GM23338 (cell line): ENCODE measurements at regions not wholly inside any gene's neighbourhood (a gene's known extent, or its start where the extent isn't known, plus 50 kb on each side); places are given as distances from the start of the nearest gene placed in this dataset.

Experiments
- ATAC-seq: fragments of 200-7000 bp; cut with Tn5 transposase; 3 replicates; pipeline ENCODE4 v1.9.1; 2020
- DNase-seq: peaks from one replicate; pipeline ENCODE4 v3.0.0-alpha.2; 2015; ENCODE audit warnings: low spot score
- H2AFZ ChIP-seq: fragments of 200-600 bp; sonication (generic); 2 replicates; pipeline ENCODE4 v1.8.0; 2016; ENCODE audit warnings: antibody characterized with exemption, mild to moderate bottlenecking, moderate library complexity
- H3F3A ChIP-seq: fragments of 200-600 bp; sonication (generic); replicated peaks from 2 replicates; pipeline ENCODE4 v1.8.0; 2017; ENCODE audit warnings: antibody characterized with exemption, mixed run types, low read depth
- H3K27ac ChIP-seq: fragments of 200-600 bp; sonication (generic); 2 replicates; pipeline ENCODE4 v1.6.1; 2016; ENCODE audit warnings: low read depth
- H3K27me3 ChIP-seq: fragments of 200-600 bp; sonication (generic); 2 replicates; pipeline ENCODE4 v1.8.0; 2016; ENCODE audit warnings: mild to moderate bottlenecking, mixed run types, moderate library complexity; ENCODE audit not compliant: insufficient read depth
- H3K36me3 ChIP-seq: fragments of 200-600 bp; sonication (generic); 2 replicates; pipeline ENCODE4 v1.8.0; 2016; ENCODE audit warnings: mild to moderate bottlenecking; ENCODE audit not compliant: insufficient read depth
- H3K4me1 ChIP-seq: fragments of 200-600 bp; sonication (generic); 2 replicates; pipeline ENCODE4 v1.8.0; 2016; ENCODE audit warnings: mild to moderate bottlenecking, moderate library complexity; ENCODE audit not compliant: insufficient read depth
- H3K4me2 ChIP-seq: fragments of 200-600 bp; sonication (generic); 2 replicates; pipeline ENCODE4 v1.7.1; 2017; ENCODE audit warnings: mixed run types
- H3K4me3 ChIP-seq: fragments of 200-600 bp; sonication (generic); 2 replicates; pipeline ENCODE4 v1.6.1; 2016; ENCODE audit warnings: mixed run types
- H3K79me2 ChIP-seq: fragments of 200-600 bp; sonication (generic); replicated peaks from 2 replicates; pipeline ENCODE4 v1.8.0; 2017; ENCODE audit warnings: mild to moderate bottlenecking; ENCODE audit not compliant: insufficient read depth
- H3K9me2 ChIP-seq: fragments of 200-600 bp; sonication (generic); 2 replicates; pipeline ENCODE4 v1.8.0; 2017; ENCODE audit not compliant: insufficient read depth
- H4K20me1 ChIP-seq: fragments of 200-600 bp; sonication (generic); replicated peaks from 2 replicates; pipeline ENCODE4 v1.8.0; 2017; ENCODE audit warnings: mild to moderate bottlenecking; ENCODE audit not compliant: insufficient read depth
- H3K27ac Mint-ChIP-seq: 2 replicates; pipeline ENCODE4 v1.8.0; 2020; ENCODE audit warnings: inconsistent platforms, mild to moderate bottlenecking, moderate library complexity, mixed read lengths
- H3K27me3 Mint-ChIP-seq: 3 replicates; pipeline ENCODE4 v1.8.0; 2022; ENCODE audit warnings: low read depth, mild to moderate bottlenecking, moderate library complexity, mixed read lengths, inconsistent platforms; ENCODE audit not compliant: insufficient read depth, poor library complexity
- H3K36me3 Mint-ChIP-seq: 3 replicates; pipeline ENCODE4 v1.8.0; 2021; ENCODE audit warnings: low read depth, mild to moderate bottlenecking, inconsistent platforms, moderate library complexity, mixed read lengths
- H3K4me1 Mint-ChIP-seq: 3 replicates; pipeline ENCODE4 v1.8.0; 2020; ENCODE audit warnings: mild to moderate bottlenecking, inconsistent platforms, mixed read lengths
- H3K4me3 Mint-ChIP-seq: 3 replicates; pipeline ENCODE4 v1.8.0; 2021; ENCODE audit warnings: moderate library complexity, mild to moderate bottlenecking, inconsistent platforms, mixed read lengths
- H3K9me3 Mint-ChIP-seq: 3 replicates; pipeline ENCODE4 v1.8.0; 2020; ENCODE audit warnings: moderate library complexity, mild to moderate bottlenecking, inconsistent platforms, mixed read lengths
- CREB1 ChIP-seq: fragments of 250-450 bp; sonication (Bioruptor Pico); IDR thresholded peaks from 2 replicates; pipeline ENCODE4 v1.5.0; 2020; ENCODE audit warnings: low read depth, mild to moderate bottlenecking, moderate library complexity
- EZH2 ChIP-seq: fragments of 200-600 bp; sonication (generic); IDR thresholded peaks from one replicate; pipeline ENCODE4 v1.8.0; 2017; ENCODE audit warnings: antibody characterized with exemption, mild to moderate bottlenecking, low read depth; ENCODE audit not compliant: unreplicated experiment
- EZH2phosphoT487 ChIP-seq: fragments of 200-600 bp; sonication (generic); IDR thresholded peaks from one replicate; pipeline ENCODE4 v1.8.1; 2018; ENCODE audit warnings: antibody characterized with exemption; ENCODE audit not compliant: unreplicated experiment
- JUNB ChIP-seq: IDR thresholded peaks from one replicate; pipeline ENCODE4 v1.6.1; 2016; ENCODE audit warnings: antibody characterized with exemption; ENCODE audit not compliant: unreplicated experiment
- NANOG ChIP-seq: IDR thresholded peaks from 2 replicates; pipeline ENCODE4 v1.6.1; 2016; ENCODE audit warnings: antibody characterized with exemption, borderline replicate concordance
- POLR2AphosphoS5 ChIP-seq: IDR thresholded peaks from 2 replicates; pipeline ENCODE4 v1.6.1; 2016; ENCODE audit warnings: antibody characterized with exemption, low read depth
- STAT1 ChIP-seq: IDR thresholded peaks from one replicate; pipeline ENCODE4 v1.6.1; 2016; ENCODE audit warnings: antibody characterized with exemption; ENCODE audit not compliant: unreplicated experiment
- ZNF114 ChIP-seq: fragments of 250-450 bp; sonication (Bioruptor Pico); IDR thresholded peaks from 2 replicates; pipeline ENCODE4 v1.5.0; 2020; ENCODE audit warnings: mild to moderate bottlenecking, moderate library complexity
- ZNF331 ChIP-seq: fragments of 250-450 bp; sonication (Bioruptor Pico); IDR thresholded peaks from 2 replicates; pipeline ENCODE4 v1.5.0; 2020; ENCODE audit warnings: low read depth, mild to moderate bottlenecking, moderate library complexity
- TF ChIP-seq, protein P1 (sequence below), 2 experiments: fragments of 200-600 bp in 1 of 2; sonication (generic) in 1 of 2; conservative IDR thresholded peaks; 2 replicates each; pipeline versions ENCODE4 v1.5.1 to v1.6.1; 2016 to 2017; ENCODE audit warnings: antibody characterized with exemption in 2 of 2, low read depth in 2 of 2, mild to moderate bottlenecking in 2 of 2, moderate library complexity in 1 of 2
- TF ChIP-seq, protein P2 (sequence below): fragments of 250-450 bp; sonication (Bioruptor Pico); IDR thresholded peaks from 2 replicates; pipeline ENCODE4 v1.5.0; 2020; ENCODE audit warnings: mild to moderate bottlenecking, moderate library complexity
- TF ChIP-seq, protein P3 (sequence below): IDR thresholded peaks from 2 replicates; pipeline ENCODE4 v1.6.1; 2016; ENCODE audit warnings: antibody characterized with exemption
- TF ChIP-seq, protein P4 (sequence below): IDR thresholded peaks from one replicate; pipeline ENCODE4 v1.6.1; 2018; ENCODE audit warnings: antibody characterized with exemption; ENCODE audit not compliant: unreplicated experiment

DNA sequence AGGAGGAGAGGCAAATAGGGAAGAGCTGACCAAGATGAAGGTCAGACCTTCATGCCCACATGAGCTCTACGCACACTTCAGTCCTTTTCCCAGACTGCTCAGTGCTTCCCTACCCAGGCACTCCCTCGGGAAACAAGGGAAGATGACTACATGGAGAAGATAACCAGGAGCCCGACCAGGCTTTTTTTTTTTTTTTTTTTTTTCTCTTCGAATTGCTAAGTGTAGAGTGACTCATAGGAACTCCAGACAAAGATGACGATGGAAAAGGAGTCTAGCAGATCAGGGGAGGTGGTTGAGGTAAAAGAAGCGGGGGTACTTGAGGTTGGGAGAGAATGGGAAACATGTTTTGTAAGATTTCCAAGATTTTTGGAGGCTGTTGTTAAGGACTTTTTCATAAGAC, 526.1 kb downstream of the BNC2 start (continued):
- no peak for TF ChIP-seq NANOG

DNA sequence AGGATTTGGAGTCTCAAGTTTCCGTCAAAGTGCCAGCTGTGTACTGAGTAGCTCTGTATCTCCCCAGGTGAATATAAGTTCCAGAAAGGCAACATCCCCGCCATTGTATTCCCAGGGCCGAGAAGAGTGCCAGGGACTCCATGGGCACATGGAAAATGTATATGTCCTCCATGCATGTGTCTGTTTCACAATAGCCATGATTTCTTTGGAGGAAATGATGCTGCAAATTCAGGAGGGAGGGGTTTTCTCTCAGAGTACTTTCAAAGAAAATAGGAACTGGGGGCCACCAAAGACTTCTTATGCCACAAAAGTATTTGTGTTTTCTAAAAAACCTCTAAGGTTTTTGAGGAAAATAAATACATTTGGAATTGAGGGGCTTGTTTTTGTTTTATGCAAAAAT, 524.6 kb downstream of the BNC2 start:
- ATAC-seq, result no peak

More for the DNA sequence above, 524.6 kb downstream of the BNC2 start:
- H3K27me3 Mint-ChIP-seq, result peaks cover 5% of the 10 kb centered on the region
- Histone ChIP-seq H3K4me1 (no peaks in the 10 kb centered on the region), H3K79me2 (no peaks in the 10 kb centered on the region), H2AFZ (no peak overlapping the region), H3K27ac (no peak overlapping the region), H3K4me3 (no peak overlapping the region), H3K9me2 (0 out of 2 replicates have a peak, but pooled peaks cover 16% of the 10 kb centered on the region), H4K20me1 (no peaks in the 10 kb centered on the region), H3K4me2 (no peak overlapping the region), H3F3A (no peaks in the 10 kb centered on the region), H3K27me3 (no peaks in the 10 kb centered on the region), H3K36me3 (no peaks in the 10 kb centered on the region)
- no peaks in the 10 kb centered on the region for H3K36me3 Mint-ChIP-seq
- H3K4me1 Mint-ChIP-seq, result peaks cover 8% of the 10 kb centered on the region; the same call in 2 of the 3 replicates
- no peak overlapping the region for H3K4me3 Mint-ChIP-seq
- DNase-seq, result no peak
- no peaks in the 10 kb centered on the region for H3K9me3 Mint-ChIP-seq
- no peak overlapping the region for H3K27ac Mint-ChIP-seq
- TF ChIP-seq JUNB (no peak), ZNF114 (CRISPR knock-in tag) (no peak), EZH2 (no peak), STAT1 (no peak), POLR2AphosphoS5 (no peak), EZH2phosphoT487 (no peak), CREB1 (no peak), ZNF331 (CRISPR knock-in tag) (no peak), NANOG (no peak)
- TF ChIP-seq, protein P1, sequence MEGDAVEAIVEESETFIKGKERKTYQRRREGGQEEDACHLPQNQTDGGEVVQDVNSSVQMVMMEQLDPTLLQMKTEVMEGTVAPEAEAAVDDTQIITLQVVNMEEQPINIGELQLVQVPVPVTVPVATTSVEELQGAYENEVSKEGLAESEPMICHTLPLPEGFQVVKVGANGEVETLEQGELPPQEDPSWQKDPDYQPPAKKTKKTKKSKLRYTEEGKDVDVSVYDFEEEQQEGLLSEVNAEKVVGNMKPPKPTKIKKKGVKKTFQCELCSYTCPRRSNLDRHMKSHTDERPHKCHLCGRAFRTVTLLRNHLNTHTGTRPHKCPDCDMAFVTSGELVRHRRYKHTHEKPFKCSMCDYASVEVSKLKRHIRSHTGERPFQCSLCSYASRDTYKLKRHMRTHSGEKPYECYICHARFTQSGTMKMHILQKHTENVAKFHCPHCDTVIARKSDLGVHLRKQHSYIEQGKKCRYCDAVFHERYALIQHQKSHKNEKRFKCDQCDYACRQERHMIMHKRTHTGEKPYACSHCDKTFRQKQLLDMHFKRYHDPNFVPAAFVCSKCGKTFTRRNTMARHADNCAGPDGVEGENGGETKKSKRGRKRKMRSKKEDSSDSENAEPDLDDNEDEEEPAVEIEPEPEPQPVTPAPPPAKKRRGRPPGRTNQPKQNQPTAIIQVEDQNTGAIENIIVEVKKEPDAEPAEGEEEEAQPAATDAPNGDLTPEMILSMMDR (conservative IDR thresholded peaks at IDR 0.05; ENCODE audit: low read depth in 2 of 2), result no peak
- TF ChIP-seq, protein P2, sequence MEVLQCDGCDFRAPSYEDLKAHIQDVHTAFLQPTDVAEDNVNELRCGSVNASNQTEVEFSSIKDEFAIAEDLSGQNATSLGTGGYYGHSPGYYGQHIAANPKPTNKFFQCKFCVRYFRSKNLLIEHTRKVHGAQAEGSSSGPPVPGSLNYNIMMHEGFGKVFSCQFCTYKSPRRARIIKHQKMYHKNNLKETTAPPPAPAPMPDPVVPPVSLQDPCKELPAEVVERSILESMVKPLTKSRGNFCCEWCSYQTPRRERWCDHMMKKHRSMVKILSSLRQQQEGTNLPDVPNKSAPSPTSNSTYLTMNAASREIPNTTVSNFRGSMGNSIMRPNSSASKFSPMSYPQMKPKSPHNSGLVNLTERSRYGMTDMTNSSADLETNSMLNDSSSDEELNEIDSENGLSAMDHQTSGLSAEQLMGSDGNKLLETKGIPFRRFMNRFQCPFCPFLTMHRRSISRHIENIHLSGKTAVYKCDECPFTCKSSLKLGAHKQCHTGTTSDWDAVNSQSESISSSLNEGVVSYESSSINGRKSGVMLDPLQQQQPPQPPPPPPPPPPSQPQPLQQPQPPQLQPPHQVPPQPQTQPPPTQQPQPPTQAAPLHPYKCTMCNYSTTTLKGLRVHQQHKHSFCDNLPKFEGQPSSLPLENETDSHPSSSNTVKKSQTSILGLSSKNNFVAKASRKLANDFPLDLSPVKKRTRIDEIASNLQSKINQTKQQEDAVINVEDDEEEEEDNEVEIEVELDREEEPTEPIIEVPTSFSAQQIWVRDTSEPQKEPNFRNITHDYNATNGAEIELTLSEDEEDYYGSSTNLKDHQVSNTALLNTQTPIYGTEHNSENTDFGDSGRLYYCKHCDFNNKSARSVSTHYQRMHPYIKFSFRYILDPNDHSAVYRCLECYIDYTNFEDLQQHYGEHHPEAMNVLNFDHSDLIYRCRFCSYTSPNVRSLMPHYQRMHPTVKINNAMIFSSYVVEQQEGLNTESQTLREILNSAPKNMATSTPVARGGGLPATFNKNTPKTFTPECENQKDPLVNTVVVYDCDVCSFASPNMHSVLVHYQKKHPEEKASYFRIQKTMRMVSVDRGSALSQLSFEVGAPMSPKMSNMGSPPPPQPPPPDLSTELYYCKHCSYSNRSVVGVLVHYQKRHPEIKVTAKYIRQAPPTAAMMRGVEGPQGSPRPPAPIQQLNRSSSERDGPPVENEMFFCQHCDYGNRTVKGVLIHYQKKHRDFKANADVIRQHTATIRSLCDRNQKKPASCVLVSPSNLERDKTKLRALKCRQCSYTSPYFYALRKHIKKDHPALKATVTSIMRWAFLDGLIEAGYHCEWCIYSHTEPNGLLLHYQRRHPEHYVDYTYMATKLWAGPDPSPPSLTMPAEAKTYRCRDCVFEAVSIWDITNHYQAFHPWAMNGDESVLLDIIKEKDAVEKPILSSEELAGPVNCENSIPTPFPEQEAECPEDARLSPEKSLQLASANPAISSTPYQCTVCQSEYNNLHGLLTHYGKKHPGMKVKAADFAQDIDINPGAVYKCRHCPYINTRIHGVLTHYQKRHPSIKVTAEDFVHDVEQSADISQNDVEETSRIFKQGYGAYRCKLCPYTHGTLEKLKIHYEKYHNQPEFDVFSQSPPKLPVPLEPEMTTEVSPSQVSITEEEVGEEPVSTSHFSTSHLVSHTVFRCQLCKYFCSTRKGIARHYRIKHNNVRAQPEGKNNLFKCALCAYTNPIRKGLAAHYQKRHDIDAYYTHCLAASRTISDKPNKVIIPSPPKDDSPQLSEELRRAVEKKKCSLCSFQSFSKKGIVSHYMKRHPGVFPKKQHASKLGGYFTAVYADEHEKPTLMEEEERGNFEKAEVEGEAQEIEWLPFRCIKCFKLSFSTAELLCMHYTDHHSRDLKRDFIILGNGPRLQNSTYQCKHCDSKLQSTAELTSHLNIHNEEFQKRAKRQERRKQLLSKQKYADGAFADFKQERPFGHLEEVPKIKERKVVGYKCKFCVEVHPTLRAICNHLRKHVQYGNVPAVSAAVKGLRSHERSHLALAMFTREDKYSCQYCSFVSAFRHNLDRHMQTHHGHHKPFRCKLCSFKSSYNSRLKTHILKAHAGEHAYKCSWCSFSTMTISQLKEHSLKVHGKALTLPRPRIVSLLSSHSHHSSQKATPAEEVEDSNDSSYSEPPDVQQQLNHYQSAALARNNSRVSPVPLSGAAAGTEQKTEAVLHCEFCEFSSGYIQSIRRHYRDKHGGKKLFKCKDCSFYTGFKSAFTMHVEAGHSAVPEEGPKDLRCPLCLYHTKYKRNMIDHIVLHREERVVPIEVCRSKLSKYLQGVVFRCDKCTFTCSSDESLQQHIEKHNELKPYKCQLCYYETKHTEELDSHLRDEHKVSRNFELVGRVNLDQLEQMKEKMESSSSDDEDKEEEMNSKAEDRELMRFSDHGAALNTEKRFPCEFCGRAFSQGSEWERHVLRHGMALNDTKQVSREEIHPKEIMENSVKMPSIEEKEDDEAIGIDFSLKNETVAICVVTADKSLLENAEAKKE (CRISPR knock-in tag), result no peak
- TF ChIP-seq, protein P3, sequence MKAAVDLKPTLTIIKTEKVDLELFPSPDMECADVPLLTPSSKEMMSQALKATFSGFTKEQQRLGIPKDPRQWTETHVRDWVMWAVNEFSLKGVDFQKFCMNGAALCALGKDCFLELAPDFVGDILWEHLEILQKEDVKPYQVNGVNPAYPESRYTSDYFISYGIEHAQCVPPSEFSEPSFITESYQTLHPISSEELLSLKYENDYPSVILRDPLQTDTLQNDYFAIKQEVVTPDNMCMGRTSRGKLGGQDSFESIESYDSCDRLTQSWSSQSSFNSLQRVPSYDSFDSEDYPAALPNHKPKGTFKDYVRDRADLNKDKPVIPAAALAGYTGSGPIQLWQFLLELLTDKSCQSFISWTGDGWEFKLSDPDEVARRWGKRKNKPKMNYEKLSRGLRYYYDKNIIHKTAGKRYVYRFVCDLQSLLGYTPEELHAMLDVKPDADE, result no peak
- TF ChIP-seq, protein P4, sequence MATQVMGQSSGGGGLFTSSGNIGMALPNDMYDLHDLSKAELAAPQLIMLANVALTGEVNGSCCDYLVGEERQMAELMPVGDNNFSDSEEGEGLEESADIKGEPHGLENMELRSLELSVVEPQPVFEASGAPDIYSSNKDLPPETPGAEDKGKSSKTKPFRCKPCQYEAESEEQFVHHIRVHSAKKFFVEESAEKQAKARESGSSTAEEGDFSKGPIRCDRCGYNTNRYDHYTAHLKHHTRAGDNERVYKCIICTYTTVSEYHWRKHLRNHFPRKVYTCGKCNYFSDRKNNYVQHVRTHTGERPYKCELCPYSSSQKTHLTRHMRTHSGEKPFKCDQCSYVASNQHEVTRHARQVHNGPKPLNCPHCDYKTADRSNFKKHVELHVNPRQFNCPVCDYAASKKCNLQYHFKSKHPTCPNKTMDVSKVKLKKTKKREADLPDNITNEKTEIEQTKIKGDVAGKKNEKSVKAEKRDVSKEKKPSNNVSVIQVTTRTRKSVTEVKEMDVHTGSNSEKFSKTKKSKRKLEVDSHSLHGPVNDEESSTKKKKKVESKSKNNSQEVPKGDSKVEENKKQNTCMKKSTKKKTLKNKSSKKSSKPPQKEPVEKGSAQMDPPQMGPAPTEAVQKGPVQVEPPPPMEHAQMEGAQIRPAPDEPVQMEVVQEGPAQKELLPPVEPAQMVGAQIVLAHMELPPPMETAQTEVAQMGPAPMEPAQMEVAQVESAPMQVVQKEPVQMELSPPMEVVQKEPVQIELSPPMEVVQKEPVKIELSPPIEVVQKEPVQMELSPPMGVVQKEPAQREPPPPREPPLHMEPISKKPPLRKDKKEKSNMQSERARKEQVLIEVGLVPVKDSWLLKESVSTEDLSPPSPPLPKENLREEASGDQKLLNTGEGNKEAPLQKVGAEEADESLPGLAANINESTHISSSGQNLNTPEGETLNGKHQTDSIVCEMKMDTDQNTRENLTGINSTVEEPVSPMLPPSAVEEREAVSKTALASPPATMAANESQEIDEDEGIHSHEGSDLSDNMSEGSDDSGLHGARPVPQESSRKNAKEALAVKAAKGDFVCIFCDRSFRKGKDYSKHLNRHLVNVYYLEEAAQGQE, result no peak
